HG03521 (cell line): ENCODE measurements at regions not wholly inside any gene's neighbourhood (a gene's known extent, or its start where the extent isn't known, plus 50 kb on each side); places are given as distances from the start of the nearest gene placed in this dataset.
A peak's percentile ranks its signal among the peaks of the same experiment; 100 is the strongest.
"Not testable (repeated sequence)": the region's sequence is repeated elsewhere in the genome, so short reads cannot be mapped to it uniquely, and the experiment has no call there.

ENCODE experiments used
- ATAC-seq: cut with Tn5 transposase; IDR thresholded peaks from one replicate; pipeline ENCODE4 v1.9.1; 2021; ENCODE audit warnings: mild to moderate bottlenecking, moderate library complexity; ENCODE audit not compliant: unreplicated experiment

DNA sequence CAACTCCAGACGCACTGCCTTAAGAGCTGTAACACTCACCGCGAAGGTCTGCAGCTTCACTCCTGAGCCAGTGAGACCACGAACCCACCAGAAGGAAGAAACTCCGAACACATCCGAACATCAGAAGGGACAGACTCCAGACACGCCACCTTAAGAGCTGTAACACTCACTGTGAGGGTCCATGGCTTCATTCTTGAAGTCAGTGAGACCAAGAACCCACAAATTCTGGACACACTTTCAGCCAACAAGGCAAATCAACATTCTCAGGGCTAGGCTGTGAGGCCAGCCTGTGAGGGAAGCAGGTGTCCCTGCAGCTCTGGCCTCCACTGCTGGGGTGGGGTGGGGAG lies 275.3 kb downstream of the ADGRD1 start:
- ATAC-seq = not testable (repeated sequence)

DNA sequence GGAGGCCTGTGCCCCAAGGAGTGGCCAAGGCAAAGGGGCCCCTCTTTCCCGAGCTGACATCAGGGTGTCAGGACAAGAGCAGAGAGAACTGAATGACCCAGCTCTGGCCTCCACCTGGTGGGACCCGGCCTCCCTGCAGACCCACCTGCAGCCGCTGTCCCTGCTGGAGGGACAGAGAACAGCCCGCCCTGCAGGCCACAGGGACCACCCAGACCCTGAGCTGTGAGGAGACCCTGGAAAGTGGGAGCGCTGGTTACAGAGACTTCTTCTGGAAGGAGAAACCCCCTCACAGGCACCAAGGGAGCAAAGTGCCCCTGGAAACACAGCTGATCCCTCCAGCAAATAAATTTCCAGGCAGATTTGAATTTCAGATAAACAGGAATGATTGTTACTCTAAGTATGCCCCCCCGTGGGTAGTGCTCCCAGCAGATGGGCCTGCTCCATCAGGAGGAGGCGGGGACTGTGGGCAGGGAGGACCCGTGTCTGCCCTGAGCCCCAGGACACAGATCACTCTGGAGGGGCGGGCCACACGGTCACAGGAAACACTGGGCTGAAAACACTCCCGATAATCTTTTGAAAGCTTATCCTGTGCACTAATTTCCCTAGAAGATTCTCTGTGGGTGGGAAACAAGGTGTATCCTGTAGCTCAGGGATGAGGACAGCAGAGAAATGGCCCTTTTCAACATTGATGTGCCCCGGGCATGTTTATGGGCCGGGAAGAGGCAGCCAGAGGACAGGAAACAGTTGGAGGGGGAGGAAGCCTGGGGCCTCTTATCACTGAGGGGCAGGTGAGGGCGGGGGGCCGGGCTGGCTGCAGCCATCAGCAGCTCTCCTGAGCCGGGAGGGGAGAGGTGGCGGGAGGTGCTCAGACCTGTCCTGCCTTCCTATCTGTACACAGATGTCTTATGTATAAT lies 276.0 kb downstream of the ADGRD1 start:
- ATAC-seq = no peak

DNA sequence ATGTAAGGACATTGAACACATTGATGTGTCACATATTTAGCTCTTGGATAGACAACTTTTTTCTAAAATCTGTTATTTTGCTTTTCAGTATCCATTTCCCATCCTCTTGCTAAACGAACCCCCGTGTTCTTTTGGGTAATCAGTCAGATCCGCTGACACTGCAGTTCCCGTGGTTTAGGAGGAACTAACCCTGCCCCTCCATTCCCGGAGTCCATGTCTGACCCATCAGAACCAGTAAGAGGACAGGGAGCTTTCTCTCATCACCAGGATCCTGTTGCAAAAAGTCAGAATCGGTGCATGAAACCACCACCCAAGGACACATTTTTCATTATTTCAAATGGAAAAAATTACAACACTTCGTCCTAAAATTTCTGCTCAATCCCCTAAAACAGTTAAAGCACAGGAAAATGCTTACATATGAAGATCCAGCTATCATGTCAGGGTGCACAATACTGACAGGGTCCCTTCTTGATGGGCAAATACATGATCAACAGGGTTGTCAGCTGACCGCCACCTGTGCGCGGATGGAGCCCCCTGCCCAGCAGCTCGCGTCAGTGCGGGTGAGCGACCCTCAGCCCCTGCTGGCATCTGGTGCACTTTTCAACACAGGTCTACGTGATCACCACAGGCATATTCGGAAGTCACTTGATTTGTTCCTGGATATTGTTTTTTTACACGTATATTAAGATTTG lies 276.8 kb downstream of the ADGRD1 start:
- ATAC-seq = no peak

DNA sequence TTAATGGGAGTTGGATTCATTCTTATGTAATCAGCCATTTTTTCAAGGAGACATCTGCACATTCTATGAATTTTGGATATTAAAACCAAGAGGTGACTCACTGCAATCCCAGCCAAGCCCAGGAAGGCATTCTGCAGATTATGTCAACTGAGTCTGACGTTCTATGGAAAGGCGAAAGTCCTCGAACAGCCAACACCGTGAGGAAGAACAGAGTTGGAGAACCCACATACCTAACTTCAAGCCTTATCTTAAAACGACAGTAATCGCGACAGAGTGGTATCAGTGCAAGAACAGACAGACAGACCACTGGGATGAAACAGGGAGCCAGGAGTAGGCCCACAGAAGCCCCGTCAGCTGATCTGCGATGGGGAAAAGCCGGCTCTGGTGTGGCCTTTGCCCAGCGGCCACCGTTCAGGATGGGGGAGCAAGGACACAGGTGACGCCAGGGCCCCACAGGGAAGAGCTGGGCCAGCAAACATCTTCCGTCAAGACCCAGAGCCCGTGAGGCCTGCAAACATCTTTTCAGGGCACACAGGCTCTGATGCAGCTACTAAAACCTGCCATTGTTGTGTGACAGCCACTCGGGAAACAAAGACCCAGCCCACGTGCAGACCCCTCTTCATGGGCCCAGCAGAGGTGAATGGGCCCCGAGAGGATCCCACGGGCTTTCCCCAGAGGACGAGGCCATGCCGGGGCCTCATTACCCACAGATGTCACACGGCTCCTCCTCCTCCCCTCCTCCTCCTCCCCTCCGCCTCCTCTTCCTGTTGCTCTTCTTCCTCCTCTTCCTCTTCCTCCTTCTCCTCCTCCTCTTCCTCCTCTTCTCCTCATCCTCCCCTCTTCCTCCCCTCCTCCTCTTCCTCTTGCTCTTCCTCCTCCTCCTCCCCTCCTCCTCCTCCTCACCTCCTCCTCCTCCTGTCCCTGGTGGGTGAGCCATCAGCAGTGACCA lies 277.6 kb downstream of the ADGRD1 start:
- ATAC-seq = no peak

- no peak for ATAC-seq
Observed at GRCh38 chr12:131232036-131232435, 278.3 kb downstream of the ADGRD1 start.

DNA sequence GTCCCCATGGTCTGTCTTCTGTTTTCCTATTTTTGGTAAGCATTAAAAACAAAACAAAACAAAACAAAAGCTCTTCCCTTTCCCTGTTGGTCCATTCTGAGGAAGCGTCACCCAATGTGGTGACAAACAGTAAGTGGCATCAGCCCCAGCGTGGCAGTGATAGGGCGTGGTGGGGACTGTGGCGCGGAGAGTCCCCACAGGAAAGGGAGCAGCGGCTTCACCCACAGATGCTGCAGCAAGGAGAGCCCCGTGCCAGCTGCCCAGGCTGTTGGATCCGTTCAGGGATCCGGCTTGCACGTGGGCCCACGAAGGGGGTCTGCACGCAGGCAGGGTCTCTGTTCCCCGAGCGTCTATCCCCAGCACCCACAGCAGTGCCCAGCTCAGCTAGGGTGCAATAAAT lies 279.2 kb downstream of the ADGRD1 start:
- ATAC-seq = not testable (repeated sequence)

DNA sequence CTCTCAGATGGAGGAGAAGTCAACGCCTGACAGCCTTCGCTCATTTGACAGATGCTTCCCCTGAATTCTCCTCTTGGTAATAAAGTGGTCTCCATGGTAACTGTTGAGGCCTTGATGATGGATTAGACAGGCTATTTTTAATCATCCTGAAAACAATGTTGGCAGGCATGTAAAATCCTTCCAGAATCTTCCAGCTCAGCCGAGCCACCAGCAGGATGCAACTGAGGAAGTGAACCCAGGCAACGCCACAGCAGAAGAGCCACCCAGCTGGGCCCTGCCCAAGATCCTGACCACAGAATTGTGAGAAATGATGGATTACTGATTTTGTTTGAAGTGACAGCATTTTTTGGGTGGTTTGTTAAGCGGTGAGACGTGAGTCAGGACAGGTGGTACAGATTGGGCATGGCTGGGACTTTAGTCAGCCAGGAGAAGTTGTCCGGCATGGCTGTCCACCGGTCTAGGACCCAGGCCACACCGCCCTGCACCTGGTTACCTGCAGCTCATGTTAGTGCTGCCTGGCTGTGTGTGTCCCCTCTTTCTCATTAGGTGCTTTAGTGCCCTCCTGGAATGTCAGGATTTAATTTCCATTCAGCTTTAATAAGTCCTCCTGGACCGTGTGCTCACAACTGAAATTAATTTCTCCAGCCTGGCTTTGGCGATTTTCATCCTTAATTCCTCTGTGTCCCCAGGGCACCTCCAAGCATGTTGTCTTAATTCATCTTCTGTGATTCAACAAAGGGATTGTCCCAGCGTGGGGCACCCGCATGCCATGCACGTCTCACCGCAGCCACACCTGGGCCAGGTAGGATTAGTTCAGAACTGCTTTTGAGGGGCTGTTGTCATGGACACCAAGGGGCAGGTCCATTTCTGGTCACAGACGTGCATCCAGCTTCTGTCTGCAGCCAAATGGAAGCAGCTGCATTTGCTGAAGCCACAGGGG lies 280.4 kb downstream of the ADGRD1 start:
- not testable (repeated sequence) for ATAC-seq

DNA sequence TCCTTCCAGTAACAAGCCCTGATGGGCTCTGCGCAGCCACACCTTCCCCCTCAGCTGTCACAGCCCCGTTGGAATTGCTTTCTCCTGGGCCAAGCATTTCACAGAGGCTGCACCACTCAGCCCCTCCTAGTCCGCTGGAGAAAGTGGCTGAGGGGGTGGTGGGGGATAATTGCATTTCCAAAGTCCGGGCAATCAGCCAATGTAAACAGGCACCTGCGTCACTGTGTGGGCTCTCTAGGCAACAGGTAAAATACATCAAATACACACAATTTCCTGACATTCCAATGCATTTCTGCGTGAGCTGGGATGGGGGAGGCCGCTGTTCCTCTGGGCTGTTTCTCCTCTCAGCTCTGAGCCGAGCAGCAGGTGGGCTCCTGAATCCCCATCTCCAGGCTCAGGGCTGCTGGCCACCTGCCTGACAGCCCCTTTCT lies 281.1 kb downstream of the ADGRD1 start:
- ATAC-seq = not testable (repeated sequence)

DNA sequence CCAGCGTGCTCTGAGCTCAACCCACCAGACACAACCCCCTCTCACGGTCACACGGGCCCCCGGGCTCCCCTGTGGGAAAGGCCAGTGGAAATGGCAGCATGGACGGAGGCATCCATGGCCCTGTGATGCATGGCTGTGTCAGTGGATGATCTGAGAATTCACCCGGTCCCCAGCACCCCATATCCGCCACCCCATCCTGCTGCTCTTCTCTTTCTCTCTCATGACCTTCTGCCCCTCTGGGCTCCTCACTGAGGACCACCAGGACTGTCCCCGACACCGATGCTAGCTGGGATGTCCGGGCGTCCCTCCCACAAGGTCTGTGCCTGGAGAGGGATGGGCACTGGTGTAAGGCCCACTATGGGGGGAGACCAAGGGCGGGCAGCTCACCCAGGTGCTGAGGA lies 282.2 kb downstream of the ADGRD1 start:
- ATAC-seq = no peak

DNA sequence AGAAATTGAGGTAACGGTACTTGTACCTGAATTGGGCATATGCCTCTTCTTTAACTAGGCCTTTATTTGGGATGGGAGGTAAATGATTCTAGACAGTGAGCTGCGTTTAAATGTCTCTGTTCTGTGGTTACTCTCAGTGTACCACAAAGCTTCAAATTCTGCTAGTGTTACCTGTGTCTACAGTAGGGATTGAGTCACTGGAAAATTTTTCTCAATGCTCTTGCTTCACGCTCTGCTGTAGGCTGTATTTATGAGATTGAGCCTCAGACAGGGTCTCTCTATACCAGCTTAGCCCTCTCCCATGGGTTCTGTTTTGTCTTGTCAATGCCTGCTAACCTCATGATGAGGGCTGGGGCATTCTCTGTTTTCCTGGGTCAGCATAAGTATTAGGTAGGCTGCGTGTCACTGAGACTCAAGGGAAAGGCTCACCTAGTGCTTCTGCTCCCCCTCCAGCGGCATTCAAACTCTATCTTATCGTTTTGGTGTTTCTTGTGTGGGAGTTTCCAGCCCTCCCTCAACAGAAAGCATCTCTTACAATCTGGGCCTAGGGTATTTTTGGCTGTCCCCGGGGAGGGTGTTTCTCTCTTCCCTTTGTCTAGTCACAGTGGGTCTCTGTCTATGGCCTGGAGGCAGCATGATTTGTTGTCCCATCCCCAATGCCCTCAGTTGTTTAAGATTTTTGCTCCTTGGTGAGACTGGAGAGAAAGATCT lies 285.8 kb downstream of the ADGRD1 start:
- ATAC-seq = peak; percentile 63

DNA sequence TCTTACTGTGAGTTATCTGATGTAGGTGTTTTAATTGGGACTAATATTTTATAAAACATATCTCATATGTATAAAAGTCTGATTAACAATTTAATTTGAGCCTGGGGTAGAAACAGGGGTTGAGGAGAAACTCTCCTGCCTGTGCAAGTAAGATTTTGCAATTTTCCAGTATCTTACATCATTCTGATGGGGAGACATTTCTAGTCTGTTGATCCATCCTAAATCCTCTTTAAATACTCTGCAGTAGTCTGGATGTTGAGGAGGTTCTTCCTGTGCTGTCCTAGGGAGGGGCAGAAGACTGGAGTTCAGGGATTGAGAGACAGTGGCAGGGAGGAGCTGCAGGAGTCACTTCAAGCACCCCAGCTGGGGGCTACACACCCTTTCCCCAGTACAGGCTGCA lies 287.8 kb downstream of the ADGRD1 start:
- ATAC-seq = no peak

GRCh38 chr12:131242741-131243496 lies 289.2 kb downstream of the ADGRD1 start:
- ATAC-seq = no peak

DNA sequence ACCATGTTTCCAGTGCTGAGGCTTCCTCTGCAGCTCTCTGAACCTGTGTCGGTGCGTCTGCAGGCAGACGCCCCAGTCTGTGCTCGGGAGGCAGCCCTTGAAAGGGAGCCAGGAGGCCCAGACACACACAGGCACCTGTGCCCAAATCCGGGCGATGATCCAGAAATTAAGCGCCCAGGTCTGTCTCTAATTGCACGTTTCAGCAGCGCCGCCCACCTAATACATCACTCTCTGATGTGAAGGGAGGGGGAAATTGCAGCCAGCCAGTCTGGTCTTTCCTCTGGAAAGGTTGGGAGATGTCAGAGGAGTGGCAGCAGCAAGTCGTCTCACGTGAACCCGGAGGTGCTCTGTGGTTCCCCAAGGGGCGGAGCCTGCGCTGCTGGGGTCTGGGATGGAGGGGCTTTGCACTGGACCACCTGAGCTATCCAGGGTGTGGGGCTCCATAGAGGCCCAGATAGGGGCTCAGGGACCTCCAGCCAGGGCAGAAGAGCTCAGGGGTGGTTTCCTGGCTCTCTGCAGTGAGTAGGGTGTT lies 290.5 kb downstream of the ADGRD1 start:
- not testable (repeated sequence) for ATAC-seq

GRCh38 chr12:131245161-131245560 lies 291.5 kb downstream of the ADGRD1 start:
- ATAC-seq = not testable (repeated sequence)

GRCh38 chr12:131245564-131246355 lies 292.1 kb downstream of the ADGRD1 start:
- no peak for ATAC-seq

- not testable (repeated sequence) for ATAC-seq
Observed at GRCh38 chr12:131247026-131247725, 293.5 kb downstream of the ADGRD1 start.

GRCh38 chr12:131247875-131248274 lies 294.2 kb downstream of the ADGRD1 start:
- ATAC-seq = not testable (repeated sequence)
